Spleen (tissue), 11 donors: ENCODE measurements at regions not wholly inside any gene's neighbourhood (a gene's known extent, or its start where the extent isn't known, plus 50 kb on each side); places are given as distances from the start of the nearest gene placed in this dataset.

Source experiments
- DNase-seq: peaks from one replicate; pipeline ENCODE4 v3.0.0-alpha.2; 2020
- H3K27ac ChIP-seq, 8 donors: fragments of 200-600 bp; sonication (generic) in 7 of 8; 1 replicate in 4 of 8; 2 replicates in 4 of 8; pipeline versions ENCODE4 v1.5.0 to v1.8.0; 2016 to 2021; ENCODE audit warnings: inconsistent platforms in 4 of 8, mild to moderate bottlenecking in 4 of 8, moderate library complexity in 1 of 8
- H3K27me3 ChIP-seq, 7 donors: fragments of 200-600 bp; sonication (generic) in 6 of 7; replicated peaks in 1 of 7; 1 replicate in 4 of 7; 2 replicates in 3 of 7; pipeline versions ENCODE4 v1.5.0 to v1.8.0; 2016 to 2021; ENCODE audit warnings: inconsistent platforms in 3 of 7, mild to moderate bottlenecking in 1 of 7
- H3K36me3 ChIP-seq, 6 donors: fragments of 200-600 bp; sonication (generic) in 5 of 6; 1 replicate in 4 of 6; 2 replicates in 2 of 6; pipeline versions ENCODE4 v1.5.0 to v1.8.0; 2016 to 2021; ENCODE audit warnings: inconsistent platforms in 2 of 6
- H3K4me1 ChIP-seq, 6 donors: fragments of 200-600 bp; sonication (generic) in 5 of 6; 1 replicate in 3 of 6; 2 replicates in 3 of 6; pipeline versions ENCODE4 v1.5.0 to v1.8.0; 2016 to 2021; ENCODE audit warnings: inconsistent platforms in 3 of 6
- H3K4me3 ChIP-seq, 8 donors: fragments of 200-600 bp; sonication (generic) in 7 of 8; 1 replicate in 4 of 8; 2 replicates in 4 of 8; pipeline versions ENCODE4 v1.5.0 to v1.8.0; 2016 to 2021; ENCODE audit warnings: inconsistent platforms in 4 of 8, mild to moderate bottlenecking in 4 of 8, moderate library complexity in 2 of 8
- H3K9me3 ChIP-seq, 8 donors: fragments of 200-600 bp; sonication (generic) in 7 of 8; 1 replicate in 4 of 8; 2 replicates in 4 of 8; pipeline versions ENCODE4 v1.5.0 to v1.8.0; 2016 to 2021; ENCODE audit warnings: inconsistent platforms in 4 of 8
- CTCF ChIP-seq, 11 experiments: fragments of 200-600 bp in 7 of 11; fragments of 450-650 bp in 4 of 11; sonication (generic) in 4 of 11; IDR thresholded peaks in 8 of 11; conservative IDR thresholded peaks in 3 of 11; 1 replicate in 7 of 11; 2 replicates in 4 of 11; pipeline versions ENCODE4 v1.4.0 to v1.8.0; 2016 to 2021; ENCODE audit warnings: antibody characterized with exemption in 11 of 11, inconsistent platforms in 4 of 11, mild to moderate bottlenecking in 1 of 11
- POLR2A ChIP-seq, 3 donors: fragments of 450-650 bp; IDR thresholded peaks; one replicate each; pipeline ENCODE4 v1.5.1; 2017; ENCODE audit warnings: antibody characterized with exemption in 3 of 3, mild to moderate bottlenecking in 1 of 3
- POLR2AphosphoS5 ChIP-seq, 3 donors: sonication (generic); formaldehyde crosslinking; IDR thresholded peaks; one replicate each; pipeline ENCODE4 v1.5.1; 2017; ENCODE audit warnings: antibody characterized with exemption in 3 of 3
- WGBS, 5 donors: extraction: QIAGEN DNeasy Blood & Tissue Kit in 3 of 5; methylation state at CpG; one replicate each; pipeline versions ENCODE4 v1.1.5 to v1.1.7; 2013 to 2018; 5-methylcytosine and 5-hydroxymethylcytosine counted together
- intact Hi-C: fragments of 100-400 bp; cut with DNase I; formaldehyde crosslinking; loops from one replicate; pipeline ENCODE4 v1.15.0; 2023; ENCODE audit warnings: low total_unique reads
- donor health status: healthy with polysubstance abuse.
- donor health status: DM: no; HTN: no; CAD: no; lungs with moderate emphysema.
- donor health status: DM: no; HTN: no; CAD: no.
- donor health status: Bipolar disorder and iron deficiency.
- donor health status: healthy.
- donor health status: DM: no; HTN: no; CAD: no.
- donor health status: DM: yes; HTN: yes; CAD: no.

- Histone ChIP-seq H3K27me3 (peaks cover 0 to 4% (median 0%) of the 10 kb centered on the region in 7 donors), H3K4me3 (no peak overlapping the region), H3K9me3 (no peaks in the 10 kb centered on the region), H3K4me1 (no peaks in the 10 kb centered on the region), H3K36me3 (no peaks in the 10 kb centered on the region), H3K27ac (no peak overlapping the region)
- no peak for TF ChIP-seq POLR2AphosphoS5 (IDR thresholded peaks at IDR 0.05)
- no peak for TF ChIP-seq POLR2A (IDR thresholded peaks at IDR 0.05)
- TF ChIP-seq CTCF (IDR thresholded peaks at IDR 0.05 in 8 of 11, conservative IDR thresholded peaks at IDR 0.05 in 3 of 11) = no peak
- WGBS, 5 donors = 70 to 85% (median 75%) methylated on average over 7 of the region's 7 CpGs
- intact Hi-C loops = no loop called here
- DNase-seq = no peak
These were observed 160.3 kb upstream of the PELI2 start for GRCh38 chr14:55957950-55958349.

GRCh38 chr14:55963295-55963694, 154.9 kb upstream of the PELI2 start:
- Histone ChIP-seq H3K36me3 (no peaks in the 10 kb centered on the region), H3K27me3 (no peaks in the 10 kb centered on the region), H3K9me3 (no peaks in the 10 kb centered on the region), H3K4me1 (no peaks in the 10 kb centered on the region), H3K4me3 (no peak overlapping the region), H3K27ac (no peak overlapping the region)
- no peak for DNase-seq
- intact Hi-C loops = no loop called here
- TF ChIP-seq POLR2AphosphoS5 (IDR thresholded peaks at IDR 0.05) (no peak), POLR2A (IDR thresholded peaks at IDR 0.05) (no peak), CTCF (IDR thresholded peaks at IDR 0.05 in 8 of 11, conservative IDR thresholded peaks at IDR 0.05 in 3 of 11) (no peak)

- no peaks in the 10 kb centered on the region for H3K36me3 ChIP-seq
- no peaks in the 10 kb centered on the region for H3K27me3 ChIP-seq
- no peaks in the 10 kb centered on the region for H3K9me3 ChIP-seq
- intact Hi-C loops = no loop called here
- no peak for TF ChIP-seq CTCF (IDR thresholded peaks at IDR 0.05 in 8 of 11, conservative IDR thresholded peaks at IDR 0.05 in 3 of 11)
- no peak for TF ChIP-seq POLR2A (IDR thresholded peaks at IDR 0.05)
- no peak for TF ChIP-seq POLR2AphosphoS5 (IDR thresholded peaks at IDR 0.05)
- H3K27ac ChIP-seq = no peak overlapping the region
- no peaks in the 10 kb centered on the region for H3K4me1 ChIP-seq
- DNase-seq = no peak
- no peak overlapping the region for H3K4me3 ChIP-seq
- 71 to 86% (median 77%) methylated on average over 7 to 8 of the region's 8 CpGs for WGBS, 5 donors
These were observed 154.1 kb upstream of the PELI2 start for GRCh38 chr14:55964091-55964490.

GRCh38 chr14:55964821-55965220, 153.4 kb upstream of the PELI2 start:
- DNase-seq = no peak
- TF ChIP-seq POLR2A (IDR thresholded peaks at IDR 0.05) = no peak
- TF ChIP-seq POLR2AphosphoS5 (IDR thresholded peaks at IDR 0.05) = no peak
- TF ChIP-seq CTCF (IDR thresholded peaks at IDR 0.05 in 8 of 11, conservative IDR thresholded peaks at IDR 0.05 in 3 of 11) = no peak
- intact Hi-C loops = no loop called here
- H3K4me1 ChIP-seq = no peaks in the 10 kb centered on the region
- H3K27me3 ChIP-seq = no peaks in the 10 kb centered on the region
- no peaks in the 10 kb centered on the region for H3K9me3 ChIP-seq
- WGBS, 5 donors = 72 to 78% (median 73%) methylated on average over 3 of the region's 3 CpGs
- no peaks in the 10 kb centered on the region for H3K36me3 ChIP-seq
- no peak overlapping the region for H3K27ac ChIP-seq
- no peak overlapping the region for H3K4me3 ChIP-seq
